Jurkat, Clone E6-1 (cell line): ENCODE measurements at regions not wholly inside any gene's neighbourhood (a gene's known extent, or its start where the extent isn't known, plus 50 kb on each side); places are given as distances from the start of the nearest gene placed in this dataset.

Experiments
- DNase-seq: peaks from one replicate; pipeline ENCODE4 v3.0.0-alpha.2; 2011; ENCODE audit warnings: low read depth, low spot score
- H3K4me3 ChIP-seq: 2 replicates; pipeline ENCODE4 v1.5.1; 2011; ENCODE audit warnings: mild to moderate bottlenecking, low read length, control low read depth, moderate library complexity

DNA sequence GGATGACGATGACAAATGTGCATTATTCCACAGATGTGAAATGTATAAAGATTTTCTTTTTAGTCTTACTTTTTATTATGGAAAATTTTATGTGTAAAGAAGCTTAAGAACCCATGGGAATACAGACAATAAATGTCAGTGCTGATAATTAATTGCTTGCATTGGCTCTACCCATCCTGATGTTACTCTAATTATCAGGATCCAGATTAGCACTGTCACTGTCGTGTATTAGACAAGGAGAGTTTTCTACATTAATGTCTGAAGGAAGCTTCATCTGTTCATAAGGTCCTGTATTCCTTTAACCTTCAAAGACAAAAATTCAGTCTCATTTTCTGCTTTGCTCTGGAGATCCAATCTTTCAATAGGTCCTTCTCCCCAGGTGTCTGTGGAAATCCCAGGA is 259.1 kb upstream of the ADAMTS5 start:
- no peak for DNase-seq
- no peak overlapping the region for H3K4me3 ChIP-seq

GRCh38 chr21:27225151-27225550 is 258.3 kb upstream of the ADAMTS5 start:
- H3K4me3 ChIP-seq: no peak overlapping the region
- no peak for DNase-seq

DNA sequence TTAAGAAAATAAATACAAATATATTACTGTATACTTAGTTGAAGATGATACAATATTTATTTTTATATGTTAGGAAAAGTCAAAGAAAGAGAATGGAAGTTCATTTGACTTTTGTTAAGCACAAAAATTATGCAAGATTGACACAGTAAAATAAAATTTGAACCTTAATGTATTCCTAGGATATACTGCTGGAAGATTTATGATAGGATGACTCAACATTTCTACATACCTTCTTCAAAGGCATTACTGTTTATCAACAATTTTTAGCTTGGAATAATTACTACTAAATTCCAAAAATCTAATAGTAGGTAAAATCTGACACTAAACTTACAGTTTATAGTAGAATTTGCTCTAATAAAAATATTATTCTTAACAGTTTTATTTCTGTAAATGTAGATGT is 257.3 kb upstream of the ADAMTS5 start:
- no peak for DNase-seq
- no peak overlapping the region for H3K4me3 ChIP-seq

DNA sequence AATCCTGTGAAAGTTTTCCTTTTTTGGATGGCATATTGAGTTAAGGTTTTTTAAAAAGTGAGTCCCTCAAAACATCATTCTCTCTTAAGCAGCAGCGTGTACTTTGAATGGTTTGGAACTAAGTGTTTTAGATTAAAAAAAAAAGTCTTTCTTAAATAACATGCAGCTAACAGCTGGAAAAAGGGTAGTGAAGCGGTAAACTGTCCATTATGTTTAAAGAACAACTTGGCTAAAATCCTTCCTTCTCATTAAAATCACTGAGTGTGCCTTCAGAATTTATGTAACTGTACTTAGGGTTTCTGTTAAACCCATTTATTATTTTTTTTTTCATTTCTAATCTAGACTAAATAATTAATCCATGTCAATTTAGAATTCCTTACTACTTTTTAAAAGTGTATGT is 254.2 kb upstream of the ADAMTS5 start:
- no peak for DNase-seq

GRCh38 chr21:27220416-27220815 is 253.5 kb upstream of the ADAMTS5 start:
- DNase-seq: no peak

More for the DNA sequence above, 254.2 kb upstream of the ADAMTS5 start:
- no peak overlapping the region for H3K4me3 ChIP-seq

GRCh38 chr21:27219068-27219467 is 252.2 kb upstream of the ADAMTS5 start:
- H3K4me3 ChIP-seq: no peak overlapping the region
- no peak for DNase-seq

More at GRCh38 chr21:27220416-27220815, 253.5 kb upstream of the ADAMTS5 start:
- no peak overlapping the region for H3K4me3 ChIP-seq

DNA sequence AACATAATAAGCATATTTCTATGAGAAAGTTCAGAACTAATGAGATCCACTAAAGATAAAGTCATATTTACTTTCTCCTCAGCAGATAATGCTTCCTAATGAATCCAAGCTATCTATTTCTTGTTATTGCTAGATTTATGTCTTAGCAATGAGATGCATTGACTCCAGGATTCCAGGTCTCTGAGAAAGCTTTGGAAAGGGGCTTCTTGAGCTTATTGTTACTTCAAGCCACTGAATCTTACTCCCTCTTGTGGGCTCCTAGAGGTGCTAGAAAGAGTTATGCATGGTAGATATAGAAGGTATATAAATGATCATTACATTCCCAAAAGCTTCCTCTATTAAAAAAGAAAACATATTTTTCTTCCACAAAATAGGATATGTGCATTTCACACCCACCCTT is 246.4 kb upstream of the ADAMTS5 start:
- no peak for DNase-seq
- H3K4me3 ChIP-seq: no peak overlapping the region

DNA sequence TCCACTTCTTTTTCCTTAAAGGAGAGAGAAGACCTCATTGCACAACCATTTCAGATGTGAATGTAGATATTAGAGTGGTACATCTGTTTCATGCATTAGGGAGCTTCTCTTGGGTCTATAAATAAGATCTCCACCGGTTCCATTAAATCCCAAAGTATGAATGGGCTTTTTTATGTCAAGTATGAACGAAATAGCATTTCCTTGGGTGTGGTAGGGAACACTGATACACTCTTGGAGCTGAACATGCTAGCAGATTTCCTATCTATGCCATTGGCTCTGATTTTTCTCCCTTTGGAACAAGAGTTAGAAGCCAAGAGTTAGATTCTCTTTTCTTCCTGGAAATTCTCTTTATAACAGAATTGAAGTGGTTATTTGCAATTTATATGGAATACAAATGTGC is 245.6 kb upstream of the ADAMTS5 start:
- no peak for DNase-seq

DNA sequence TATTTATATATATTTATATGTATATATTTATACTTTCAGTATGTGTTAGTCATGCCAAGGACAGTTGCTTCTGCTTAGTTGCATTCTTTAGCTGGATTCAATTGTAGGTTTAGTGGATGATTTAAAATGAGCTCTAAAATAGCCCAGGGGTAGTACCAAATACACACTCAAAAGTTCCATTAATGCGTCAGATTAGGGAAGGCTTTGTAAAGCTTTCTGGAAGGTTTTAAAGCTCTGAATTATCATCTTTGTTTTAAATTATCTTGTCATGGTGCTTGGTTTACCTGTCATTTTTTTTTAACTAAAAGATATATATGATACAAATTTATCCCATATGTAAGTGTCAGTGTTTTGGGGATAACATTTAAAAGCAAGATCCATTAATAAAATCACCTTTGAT is 242.7 kb upstream of the ADAMTS5 start:
- H3K4me3 ChIP-seq: no peak overlapping the region
- no peak for DNase-seq

More for the DNA sequence above, 245.6 kb upstream of the ADAMTS5 start:
- no peak overlapping the region for H3K4me3 ChIP-seq

- DNase-seq: no peak
- no peak overlapping the region for H3K4me3 ChIP-seq
Observed at GRCh38 chr21:27206368-27206982, 239.6 kb upstream of the ADAMTS5 start.

- DNase-seq: no peak
- H3K4me3 ChIP-seq: no peak overlapping the region
Observed at GRCh38 chr21:27202301-27202700, 235.4 kb upstream of the ADAMTS5 start.

GRCh38 chr21:27201197-27201596 is 234.3 kb upstream of the ADAMTS5 start:
- DNase-seq: no peak
- H3K4me3 ChIP-seq: no peak overlapping the region

- DNase-seq: no peak
- H3K4me3 ChIP-seq: no peak overlapping the region
Observed at GRCh38 chr21:27196651-27197050, 229.8 kb upstream of the ADAMTS5 start.

GRCh38 chr21:27192281-27192949 is 225.5 kb upstream of the ADAMTS5 start:
- DNase-seq: no peak
- no peak overlapping the region for H3K4me3 ChIP-seq

DNA sequence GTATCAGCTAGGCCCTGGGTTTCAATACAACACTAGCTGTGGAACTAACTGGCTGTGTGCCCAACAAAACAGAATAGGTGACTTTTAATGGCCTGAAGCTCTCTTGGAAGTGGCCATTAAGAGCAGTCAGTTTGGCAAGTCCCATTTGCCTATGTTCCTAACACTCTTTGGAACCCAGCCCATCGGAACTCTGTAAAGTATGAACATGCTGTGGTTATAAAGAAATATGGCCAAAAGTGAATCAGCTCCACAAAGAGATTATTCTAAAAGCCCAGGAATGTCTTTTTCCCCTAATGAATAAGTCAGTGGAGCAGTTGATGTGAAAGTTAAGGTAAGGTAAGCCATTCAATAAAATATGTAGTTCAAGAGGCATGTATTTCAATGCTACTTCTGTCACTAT is 223.7 kb upstream of the ADAMTS5 start:
- DNase-seq: no peak
- no peak overlapping the region for H3K4me3 ChIP-seq

- DNase-seq: no peak
Observed at GRCh38 chr21:27189870-27190269, 223.0 kb upstream of the ADAMTS5 start.

GRCh38 chr21:27173053-27173452 is 206.2 kb upstream of the ADAMTS5 start:
- H3K4me3 ChIP-seq: no peak overlapping the region
- DNase-seq: no peak

More at GRCh38 chr21:27189870-27190269, 223.0 kb upstream of the ADAMTS5 start:
- no peak overlapping the region for H3K4me3 ChIP-seq

DNA sequence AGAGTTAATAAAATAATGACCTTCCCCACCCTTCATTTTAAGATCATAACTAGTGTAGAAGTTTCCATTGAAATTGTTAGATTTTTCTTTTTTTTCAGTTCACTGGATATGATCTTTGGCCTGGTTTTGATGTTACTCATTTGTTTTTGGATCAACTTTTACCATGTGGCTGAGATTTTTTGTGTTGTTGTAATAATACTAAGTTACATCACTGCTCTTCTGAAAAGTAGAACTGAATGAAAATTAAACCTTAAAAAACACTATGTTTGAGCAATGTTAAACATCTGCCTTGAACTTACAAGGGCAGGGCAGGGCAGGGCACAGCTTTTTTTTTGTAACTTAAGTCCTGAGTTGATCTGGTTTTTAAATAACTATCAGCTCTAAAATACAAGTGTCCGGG is 204.8 kb upstream of the ADAMTS5 start:
- no peak overlapping the region for H3K4me3 ChIP-seq
- DNase-seq: no peak

DNA sequence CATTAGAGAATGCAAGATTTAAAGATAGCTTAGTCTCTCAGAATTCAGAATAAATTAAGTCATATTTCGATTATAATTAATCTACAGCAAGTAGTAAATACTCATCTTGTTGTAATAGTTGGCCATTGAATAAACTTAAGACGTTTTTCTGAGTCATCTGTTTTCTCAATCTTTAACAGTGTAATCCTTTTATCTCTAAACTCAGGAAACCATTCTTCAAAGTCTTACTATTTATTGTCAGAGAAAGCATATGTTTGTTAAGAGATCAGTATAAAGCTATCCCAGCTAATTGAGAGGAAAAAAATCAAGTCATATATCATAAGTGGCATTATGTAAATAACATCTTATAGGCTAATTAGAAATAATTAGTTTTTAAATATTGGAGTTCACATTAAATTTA is 201.2 kb upstream of the ADAMTS5 start:
- no peak for DNase-seq
- no peak overlapping the region for H3K4me3 ChIP-seq

GRCh38 chr21:27164208-27165177 is 197.6 kb upstream of the ADAMTS5 start:
- no peak overlapping the region for H3K4me3 ChIP-seq
- no peak for DNase-seq
